Transverse colon (tissue), 4 donors: ENCODE measurements at regions not wholly inside any gene's neighbourhood (a gene's known extent, or its start where the extent isn't known, plus 50 kb on each side); places are given as distances from the start of the nearest gene placed in this dataset.

ENCODE experiments used
- POLR2A ChIP-seq: fragments of 450-650 bp; IDR thresholded peaks from one replicate; pipeline ENCODE4 v1.6.1; 2016; ENCODE audit warnings: antibody characterized with exemption, mild to moderate bottlenecking, moderate library complexity
- POLR2AphosphoS5 ChIP-seq, 3 donors: sonication (generic); formaldehyde crosslinking; IDR thresholded peaks; one replicate each; pipeline ENCODE4 v1.6.1; 2016; ENCODE audit warnings: antibody characterized with exemption in 3 of 3
- TF ChIP-seq, protein P1 (sequence below), 5 experiments: fragments of 200-600 bp in 3 of 5; fragments of 450-650 bp in 2 of 5; sonication (generic) in 3 of 5; IDR thresholded peaks; 1 replicate in 2 of 5; 2 replicates in 3 of 5; pipeline ENCODE4 v1.5.1; 2016 to 2017; ENCODE audit warnings: antibody characterized with exemption in 5 of 5, inconsistent platforms in 3 of 5, mild to moderate bottlenecking in 2 of 5, moderate library complexity in 1 of 5

DNA sequence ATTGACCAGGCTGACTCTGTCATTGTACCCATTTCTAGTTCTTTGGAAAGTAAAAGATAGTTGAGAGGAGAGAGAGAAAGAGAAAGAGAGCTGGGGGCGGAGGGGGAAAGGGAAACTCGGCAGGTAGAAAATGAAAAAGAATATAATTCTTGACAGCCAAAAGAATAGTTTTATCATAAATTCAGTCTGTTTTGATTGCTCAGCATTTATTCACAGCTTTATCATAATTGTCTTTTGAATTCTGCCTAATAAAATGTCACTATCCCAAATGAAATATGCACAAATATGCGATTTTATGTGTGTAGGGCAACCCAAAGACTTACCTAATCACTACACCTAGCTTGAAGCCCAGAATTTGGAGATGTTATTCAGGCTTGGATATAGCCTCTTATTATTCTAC is 1024.0 kb upstream of the PABPC4L start:
- TF ChIP-seq, protein P1, sequence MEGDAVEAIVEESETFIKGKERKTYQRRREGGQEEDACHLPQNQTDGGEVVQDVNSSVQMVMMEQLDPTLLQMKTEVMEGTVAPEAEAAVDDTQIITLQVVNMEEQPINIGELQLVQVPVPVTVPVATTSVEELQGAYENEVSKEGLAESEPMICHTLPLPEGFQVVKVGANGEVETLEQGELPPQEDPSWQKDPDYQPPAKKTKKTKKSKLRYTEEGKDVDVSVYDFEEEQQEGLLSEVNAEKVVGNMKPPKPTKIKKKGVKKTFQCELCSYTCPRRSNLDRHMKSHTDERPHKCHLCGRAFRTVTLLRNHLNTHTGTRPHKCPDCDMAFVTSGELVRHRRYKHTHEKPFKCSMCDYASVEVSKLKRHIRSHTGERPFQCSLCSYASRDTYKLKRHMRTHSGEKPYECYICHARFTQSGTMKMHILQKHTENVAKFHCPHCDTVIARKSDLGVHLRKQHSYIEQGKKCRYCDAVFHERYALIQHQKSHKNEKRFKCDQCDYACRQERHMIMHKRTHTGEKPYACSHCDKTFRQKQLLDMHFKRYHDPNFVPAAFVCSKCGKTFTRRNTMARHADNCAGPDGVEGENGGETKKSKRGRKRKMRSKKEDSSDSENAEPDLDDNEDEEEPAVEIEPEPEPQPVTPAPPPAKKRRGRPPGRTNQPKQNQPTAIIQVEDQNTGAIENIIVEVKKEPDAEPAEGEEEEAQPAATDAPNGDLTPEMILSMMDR (IDR thresholded peaks at IDR 0.05) = no peak
- TF ChIP-seq POLR2AphosphoS5 (IDR thresholded peaks at IDR 0.05) (no peak), POLR2A (no peak)
